Heart left ventricle (tissue), 13 donors: ENCODE measurements at regions not wholly inside any gene's neighbourhood (a gene's known extent, or its start where the extent isn't known, plus 50 kb on each side); places are given as distances from the start of the nearest gene placed in this dataset.

ENCODE experiments used
- CTCF ChIP-seq, 12 donors: fragments of 200-600 bp; sonication (generic) in 4 of 12; IDR thresholded peaks; one replicate each; pipeline versions ENCODE4 v1.5.0 to v1.8.0; 2018 to 2022; ENCODE audit warnings: antibody characterized with exemption in 12 of 12, mild to moderate bottlenecking in 5 of 12
- POLR2A ChIP-seq, 2 donors: fragments of 450-650 bp; IDR thresholded peaks; one replicate each; pipeline ENCODE4 v1.6.1; 2017; ENCODE audit warnings: antibody characterized with exemption in 2 of 2, mild to moderate bottlenecking in 2 of 2, moderate library complexity in 2 of 2
- donor health status: ischemic (EF 13 %, LVEDD 7.1; RV severe dilation, severe dysfunction).
- donor health status: DM: no; HTN: yes; CAD: no.
- donor health status: DM: no; HTN: no; CAD: no.
- donor health status: ischemic (EF 25% LVEDD 6.9; RV normal size, moderate dysfunction).
- donor health status: ischemic (EF 25% LVEDD 5.7; RV mildly dilated, moderate dysfunction).
- donor health status: ischemic (EF 35%, LVEDD 5.7; RV mildly dilated, moderate dysfunction).
- donor health status: nonischemic (EF 11% LVEDD 7.7; RV severe dilation, severe dysfunction).
- donor health status: DM: yes; HTN: yes; CAD: no.
- donor health status: PGD.
- donor health status: ischemic (EF 29% LVEDD 5.4; RV normal size, mild dysfunction).
- donor health status: nonischemic (EF 23%, LVEDD 6.1; RV moderate dilation, normal function).

GRCh38 chr6:113288409-113288808 lies 568.7 kb upstream of the MARCKS start:
- TF ChIP-seq CTCF (IDR thresholded peaks at IDR 0.05) (no peak), POLR2A (IDR thresholded peaks at IDR 0.05) (no peak)
